ENCODE measurements at regions not wholly inside any gene's neighbourhood (a gene's known extent, or its start where the extent isn't known, plus 50 kb on each side); places are given as distances from the start of the nearest gene placed in this dataset.

GRCh38 chr3:13963137-13963886 lies 83.4 kb upstream of the WNT7A start:
- TF ChIP-seq ZNF274 (IDR thresholded peaks at IDR 0.05; ENCODE audit: low read depth, low read length) (no peak), YY1 (IDR thresholded peaks at IDR 0.05; ENCODE audit: insufficient read depth, insufficient read length) (no peak)
